AG08396 (cell line): ENCODE measurements at regions not wholly inside any gene's neighbourhood (a gene's known extent, or its start where the extent isn't known, plus 50 kb on each side); places are given as distances from the start of the nearest gene placed in this dataset.

Experiments
- DNase-seq: peaks from one replicate; pipeline ENCODE4 v3.0.0; 2012; ENCODE audit warnings: low spot score, mixed read lengths

- DNase-seq = no peak
These were observed 91.2 kb upstream of the LDAH start for GRCh38 chr2:20914087-20914486.

DNA sequence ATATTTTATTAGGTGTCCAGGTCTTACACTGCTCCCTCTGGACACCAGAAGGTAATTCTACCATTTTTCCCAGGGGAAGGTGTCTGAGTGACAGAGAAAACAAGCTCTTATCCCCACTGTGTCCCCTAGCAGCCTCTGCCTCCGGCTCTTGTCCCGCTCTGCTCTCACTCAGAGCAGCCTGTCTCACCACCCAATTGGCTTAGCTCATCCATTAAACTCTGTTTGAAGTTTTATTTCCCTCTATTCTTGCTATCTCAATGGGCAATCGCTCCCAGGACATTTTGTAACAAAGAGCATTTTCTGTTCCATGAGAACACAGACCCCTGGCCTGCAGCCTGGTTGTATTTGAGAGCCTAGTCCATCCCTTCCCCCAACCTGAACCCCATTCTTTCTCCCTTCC, 90.6 kb upstream of the LDAH start:
- DNase-seq = no peak

DNA sequence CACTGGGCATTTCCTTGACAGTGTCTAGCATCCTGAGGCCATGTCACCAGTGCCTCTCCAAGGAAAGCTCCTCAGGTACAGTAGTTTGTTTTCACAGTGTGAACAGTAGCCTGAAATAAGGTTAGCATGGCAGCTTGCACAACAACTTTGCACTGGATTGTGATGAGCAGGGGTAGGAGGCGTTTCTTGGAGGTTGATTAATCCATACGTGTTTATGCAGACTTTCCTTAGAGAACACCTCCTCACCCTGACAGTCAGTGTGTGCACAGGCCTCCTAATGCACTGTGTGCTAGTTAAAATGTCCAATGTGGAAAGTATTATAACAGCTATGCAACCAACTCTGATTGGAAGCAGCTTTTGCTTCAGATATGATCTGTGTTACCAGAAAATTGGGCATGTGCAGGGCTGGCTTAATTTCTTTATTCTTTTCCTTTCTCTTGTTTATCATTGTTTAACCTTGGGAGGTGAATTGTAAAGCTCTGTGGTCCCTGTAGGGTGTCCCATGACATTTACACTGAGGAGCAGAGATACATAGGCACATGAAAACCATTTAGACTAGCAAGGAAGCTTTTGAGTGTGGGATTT, 77.2 kb upstream of the LDAH start:
- no peak for DNase-seq

GRCh38 chr2:20897874-20898453, 75.1 kb upstream of the LDAH start:
- no peak for DNase-seq

- no peak for DNase-seq
These were observed 74.1 kb upstream of the LDAH start for GRCh38 chr2:20897047-20897446.

DNA sequence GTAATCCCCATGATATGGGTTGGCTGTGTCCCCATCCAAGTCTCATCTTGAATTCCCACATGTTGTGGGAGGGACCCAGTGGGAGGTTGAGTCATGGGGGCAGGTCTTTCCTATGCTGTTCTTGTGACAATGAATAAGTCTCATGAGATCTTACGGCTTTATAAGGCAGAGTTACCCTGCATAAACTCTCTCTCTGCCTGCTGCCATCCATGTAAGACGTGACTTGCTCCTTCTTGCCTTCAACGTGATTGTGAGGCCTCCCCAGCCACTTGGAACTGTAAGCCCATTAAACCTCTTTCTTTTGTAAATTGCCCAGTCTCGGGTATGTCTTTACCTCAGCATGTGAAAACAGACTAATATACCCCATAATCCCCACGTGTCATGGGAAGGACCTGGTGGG, 61.9 kb upstream of the LDAH start:
- no peak for DNase-seq

- DNase-seq = no peak
These were observed 59.7 kb upstream of the LDAH start for GRCh38 chr2:20882466-20883170.

DNA sequence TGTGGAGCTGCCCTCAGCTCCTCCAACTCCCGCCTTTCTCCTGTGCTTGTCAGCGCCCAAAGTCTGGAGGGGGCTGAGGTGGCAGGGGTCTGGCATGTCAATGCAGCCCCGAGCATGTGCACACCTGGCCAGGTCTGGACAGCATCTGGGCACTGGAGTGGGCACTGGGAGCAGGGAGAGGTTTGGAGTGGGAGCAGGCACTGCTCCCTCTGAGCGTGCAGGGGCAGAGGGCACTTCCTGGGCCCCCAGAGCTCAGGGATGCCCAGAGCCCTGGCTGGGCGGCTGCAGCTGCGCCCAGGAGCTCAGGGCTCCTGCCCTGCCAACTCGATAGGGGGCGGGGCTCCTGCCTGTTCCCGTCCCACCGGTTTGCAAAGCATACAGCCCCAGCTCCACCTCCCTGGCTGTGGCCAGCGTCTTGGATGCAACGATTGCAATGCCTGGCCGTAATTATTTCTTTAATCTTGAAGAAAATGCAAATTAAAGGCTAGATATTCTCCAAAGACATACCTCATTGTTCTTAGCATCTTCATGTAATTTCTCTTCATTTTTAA, 57.4 kb upstream of the LDAH start:
- no peak for DNase-seq

DNA sequence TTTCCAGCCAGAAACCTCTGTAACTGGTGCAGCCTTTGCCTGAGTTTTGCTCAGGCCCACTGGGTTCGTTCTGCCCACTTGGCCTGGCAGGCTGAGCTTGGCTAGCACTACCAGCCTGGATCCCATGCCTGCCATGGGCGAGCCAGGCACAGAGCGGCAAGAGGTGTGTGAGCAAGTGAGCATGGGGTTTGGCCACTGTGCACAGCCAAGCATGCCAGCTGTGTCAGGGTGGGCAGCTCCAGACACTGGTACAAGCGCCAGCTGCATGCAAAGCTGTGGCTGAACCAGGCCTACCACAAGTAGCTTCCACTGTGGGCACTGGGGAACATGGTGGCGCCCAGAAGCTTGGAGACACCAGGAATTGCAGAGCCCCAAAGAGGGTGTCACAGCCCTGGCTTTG, 56.3 kb upstream of the LDAH start:
- DNase-seq = no peak

- DNase-seq = no peak
These were observed 55.1 kb upstream of the LDAH start for GRCh38 chr2:20877960-20878359.
